ENCODE measurements at regions not wholly inside any gene's neighbourhood (a gene's known extent, or its start where the extent isn't known, plus 50 kb on each side); places are given as distances from the start of the nearest gene placed in this dataset.

DNA sequence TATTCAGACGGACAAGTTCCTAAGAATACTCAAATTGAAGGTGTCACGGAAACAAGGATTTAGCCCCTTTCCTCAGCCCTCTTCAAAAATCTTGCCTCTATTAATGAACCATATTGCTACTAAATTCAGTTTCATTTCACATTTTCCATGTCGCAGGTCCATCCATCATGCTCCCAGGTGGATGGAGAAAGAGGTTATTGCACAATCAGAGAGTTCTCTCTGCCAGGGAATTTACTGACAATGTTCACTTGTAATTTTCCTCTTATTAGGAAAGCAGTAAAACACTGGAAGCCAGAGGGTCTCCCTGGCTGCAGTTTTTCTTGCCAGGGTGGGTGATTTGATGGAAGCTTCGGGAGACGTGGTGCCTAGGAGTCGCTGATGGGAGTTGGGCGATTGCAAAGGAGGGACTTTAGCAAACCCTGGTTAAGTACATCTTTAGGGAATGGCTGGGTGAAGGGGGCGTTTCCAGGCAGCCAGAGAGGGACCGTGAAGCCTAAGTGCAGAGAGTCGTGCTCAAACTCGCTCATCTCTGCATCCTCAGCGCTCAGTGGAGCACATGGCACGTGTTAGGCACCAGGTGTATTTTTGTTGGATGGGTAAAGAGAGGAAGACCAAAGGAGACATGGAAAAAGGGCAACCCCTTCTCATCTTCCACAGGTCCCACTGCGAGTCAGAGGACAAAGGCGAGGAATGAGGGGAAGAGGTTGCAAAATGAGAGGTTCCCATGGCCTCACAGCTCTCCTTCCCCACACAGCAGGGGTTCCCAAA lies 321.9 kb upstream of the CDH4 start (continued):
- TF ChIP-seq, protein P1, sequence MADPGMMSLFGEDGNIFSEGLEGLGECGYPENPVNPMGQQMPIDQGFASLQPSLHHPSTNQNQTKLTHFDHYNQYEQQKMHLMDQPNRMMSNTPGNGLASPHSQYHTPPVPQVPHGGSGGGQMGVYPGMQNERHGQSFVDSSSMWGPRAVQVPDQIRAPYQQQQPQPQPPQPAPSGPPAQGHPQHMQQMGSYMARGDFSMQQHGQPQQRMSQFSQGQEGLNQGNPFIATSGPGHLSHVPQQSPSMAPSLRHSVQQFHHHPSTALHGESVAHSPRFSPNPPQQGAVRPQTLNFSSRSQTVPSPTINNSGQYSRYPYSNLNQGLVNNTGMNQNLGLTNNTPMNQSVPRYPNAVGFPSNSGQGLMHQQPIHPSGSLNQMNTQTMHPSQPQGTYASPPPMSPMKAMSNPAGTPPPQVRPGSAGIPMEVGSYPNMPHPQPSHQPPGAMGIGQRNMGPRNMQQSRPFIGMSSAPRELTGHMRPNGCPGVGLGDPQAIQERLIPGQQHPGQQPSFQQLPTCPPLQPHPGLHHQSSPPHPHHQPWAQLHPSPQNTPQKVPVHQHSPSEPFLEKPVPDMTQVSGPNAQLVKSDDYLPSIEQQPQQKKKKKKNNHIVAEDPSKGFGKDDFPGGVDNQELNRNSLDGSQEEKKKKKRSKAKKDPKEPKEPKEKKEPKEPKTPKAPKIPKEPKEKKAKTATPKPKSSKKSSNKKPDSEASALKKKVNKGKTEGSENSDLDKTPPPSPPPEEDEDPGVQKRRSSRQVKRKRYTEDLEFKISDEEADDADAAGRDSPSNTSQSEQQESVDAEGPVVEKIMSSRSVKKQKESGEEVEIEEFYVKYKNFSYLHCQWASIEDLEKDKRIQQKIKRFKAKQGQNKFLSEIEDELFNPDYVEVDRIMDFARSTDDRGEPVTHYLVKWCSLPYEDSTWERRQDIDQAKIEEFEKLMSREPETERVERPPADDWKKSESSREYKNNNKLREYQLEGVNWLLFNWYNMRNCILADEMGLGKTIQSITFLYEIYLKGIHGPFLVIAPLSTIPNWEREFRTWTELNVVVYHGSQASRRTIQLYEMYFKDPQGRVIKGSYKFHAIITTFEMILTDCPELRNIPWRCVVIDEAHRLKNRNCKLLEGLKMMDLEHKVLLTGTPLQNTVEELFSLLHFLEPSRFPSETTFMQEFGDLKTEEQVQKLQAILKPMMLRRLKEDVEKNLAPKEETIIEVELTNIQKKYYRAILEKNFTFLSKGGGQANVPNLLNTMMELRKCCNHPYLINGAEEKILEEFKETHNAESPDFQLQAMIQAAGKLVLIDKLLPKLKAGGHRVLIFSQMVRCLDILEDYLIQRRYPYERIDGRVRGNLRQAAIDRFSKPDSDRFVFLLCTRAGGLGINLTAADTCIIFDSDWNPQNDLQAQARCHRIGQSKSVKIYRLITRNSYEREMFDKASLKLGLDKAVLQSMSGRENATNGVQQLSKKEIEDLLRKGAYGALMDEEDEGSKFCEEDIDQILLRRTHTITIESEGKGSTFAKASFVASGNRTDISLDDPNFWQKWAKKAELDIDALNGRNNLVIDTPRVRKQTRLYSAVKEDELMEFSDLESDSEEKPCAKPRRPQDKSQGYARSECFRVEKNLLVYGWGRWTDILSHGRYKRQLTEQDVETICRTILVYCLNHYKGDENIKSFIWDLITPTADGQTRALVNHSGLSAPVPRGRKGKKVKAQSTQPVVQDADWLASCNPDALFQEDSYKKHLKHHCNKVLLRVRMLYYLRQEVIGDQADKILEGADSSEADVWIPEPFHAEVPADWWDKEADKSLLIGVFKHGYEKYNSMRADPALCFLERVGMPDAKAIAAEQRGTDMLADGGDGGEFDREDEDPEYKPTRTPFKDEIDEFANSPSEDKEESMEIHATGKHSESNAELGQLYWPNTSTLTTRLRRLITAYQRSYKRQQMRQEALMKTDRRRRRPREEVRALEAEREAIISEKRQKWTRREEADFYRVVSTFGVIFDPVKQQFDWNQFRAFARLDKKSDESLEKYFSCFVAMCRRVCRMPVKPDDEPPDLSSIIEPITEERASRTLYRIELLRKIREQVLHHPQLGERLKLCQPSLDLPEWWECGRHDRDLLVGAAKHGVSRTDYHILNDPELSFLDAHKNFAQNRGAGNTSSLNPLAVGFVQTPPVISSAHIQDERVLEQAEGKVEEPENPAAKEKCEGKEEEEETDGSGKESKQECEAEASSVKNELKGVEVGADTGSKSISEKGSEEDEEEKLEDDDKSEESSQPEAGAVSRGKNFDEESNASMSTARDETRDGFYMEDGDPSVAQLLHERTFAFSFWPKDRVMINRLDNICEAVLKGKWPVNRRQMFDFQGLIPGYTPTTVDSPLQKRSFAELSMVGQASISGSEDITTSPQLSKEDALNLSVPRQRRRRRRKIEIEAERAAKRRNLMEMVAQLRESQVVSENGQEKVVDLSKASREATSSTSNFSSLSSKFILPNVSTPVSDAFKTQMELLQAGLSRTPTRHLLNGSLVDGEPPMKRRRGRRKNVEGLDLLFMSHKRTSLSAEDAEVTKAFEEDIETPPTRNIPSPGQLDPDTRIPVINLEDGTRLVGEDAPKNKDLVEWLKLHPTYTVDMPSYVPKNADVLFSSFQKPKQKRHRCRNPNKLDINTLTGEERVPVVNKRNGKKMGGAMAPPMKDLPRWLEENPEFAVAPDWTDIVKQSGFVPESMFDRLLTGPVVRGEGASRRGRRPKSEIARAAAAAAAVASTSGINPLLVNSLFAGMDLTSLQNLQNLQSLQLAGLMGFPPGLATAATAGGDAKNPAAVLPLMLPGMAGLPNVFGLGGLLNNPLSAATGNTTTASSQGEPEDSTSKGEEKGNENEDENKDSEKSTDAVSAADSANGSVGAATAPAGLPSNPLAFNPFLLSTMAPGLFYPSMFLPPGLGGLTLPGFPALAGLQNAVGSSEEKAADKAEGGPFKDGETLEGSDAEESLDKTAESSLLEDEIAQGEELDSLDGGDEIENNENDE (IDR thresholded peaks at IDR 0.05; ENCODE audit: insufficient replicate concordance, low read length), result no peak
- TF ChIP-seq CBX8 (IDR thresholded peaks at IDR 0.05; ENCODE audit: borderline replicate concordance, low read depth, low read length), result no peak
- no peak for TF ChIP-seq BCL11A (IDR thresholded peaks at IDR 0.05; ENCODE audit: low read depth in 2 of 2, low read length in 2 of 2)

Measured in H1 (cell line).